ENCODE measurements at regions not wholly inside any gene's neighbourhood (a gene's known extent, or its start where the extent isn't known, plus 50 kb on each side); places are given as distances from the start of the nearest gene placed in this dataset.

GRCh38 chr12:75628511-75628910, 117.1 kb upstream of the KRR1 start:
- TF ChIP-seq POLR2A (IDR thresholded peaks at IDR 0.05), result no peak
- TF ChIP-seq CTCF (IDR thresholded peaks at IDR 0.05 in 8 of 11, conservative IDR thresholded peaks at IDR 0.05 in 3 of 11), result no peak
- no peak for TF ChIP-seq POLR2AphosphoS5 (IDR thresholded peaks at IDR 0.05)

Measured in spleen (tissue), 7 donors.